SH-SY5Y (cell line): ENCODE measurements at regions not wholly inside any gene's neighbourhood (a gene's known extent, or its start where the extent isn't known, plus 50 kb on each side); places are given as distances from the start of the nearest gene placed in this dataset.

ENCODE experiments used
- GATA2 ChIP-seq: IDR thresholded peaks from 2 replicates; pipeline ENCODE4 v1.6.1; 2011; ENCODE audit warnings: mild to moderate bottlenecking, low read depth, low read length
- GATA3 ChIP-seq: IDR thresholded peaks from 2 replicates; pipeline ENCODE4 v1.6.1; 2011; ENCODE audit warnings: low read depth, mild to moderate bottlenecking, low read length, moderate library complexity

GRCh38 chr1:58249388-58249736, 297.2 kb downstream of the OMA1 start:
- no peak for TF ChIP-seq GATA3
- TF ChIP-seq GATA2: no peak
